ENCODE measurements at regions not wholly inside any gene's neighbourhood (a gene's known extent, or its start where the extent isn't known, plus 50 kb on each side); places are given as distances from the start of the nearest gene placed in this dataset.

- TF ChIP-seq CTCF (IDR thresholded peaks at IDR 0.05) = no peak
- TF ChIP-seq POLR2A (IDR thresholded peaks at IDR 0.05) = no peak
These were observed 1330.0 kb upstream of the CELF4 start for GRCh38 chr18:38895560-38895959.

All from Peyer's patch (tissue), 4 donors.